GM21360 (cell line): ENCODE measurements at regions not wholly inside any gene's neighbourhood (a gene's known extent, or its start where the extent isn't known, plus 50 kb on each side); places are given as distances from the start of the nearest gene placed in this dataset.

ENCODE experiments used
- ATAC-seq: cut with Tn5 transposase; IDR thresholded peaks from one replicate; pipeline ENCODE4 v1.9.1; 2021; ENCODE audit warnings: mild to moderate bottlenecking, moderate library complexity; ENCODE audit not compliant: unreplicated experiment

GRCh38 chr5:174159327-174160114, 114.0 kb downstream of the NSG2 start:
- ATAC-seq = no peak

- no peak for ATAC-seq
Measured at GRCh38 chr5:174165406-174165805, 119.9 kb downstream of the NSG2 start.

- ATAC-seq = no peak
Measured at GRCh38 chr5:174166231-174167079, 120.9 kb downstream of the NSG2 start.

- no peak for ATAC-seq
Measured at GRCh38 chr5:174167080-174167910, 121.8 kb downstream of the NSG2 start.

GRCh38 chr5:174172152-174172551, 126.6 kb downstream of the NSG2 start:
- no peak for ATAC-seq

GRCh38 chr5:174172566-174172965, 127.1 kb downstream of the NSG2 start:
- no peak for ATAC-seq

GRCh38 chr5:174173766-174174165, 128.3 kb downstream of the NSG2 start:
- no peak for ATAC-seq

GRCh38 chr5:174175716-174176268, 130.3 kb downstream of the NSG2 start:
- no peak for ATAC-seq

GRCh38 chr5:174176511-174176910, 131.0 kb downstream of the NSG2 start:
- ATAC-seq = no peak

- ATAC-seq = no peak
Measured at GRCh38 chr5:174177531-174177930, 132.0 kb downstream of the NSG2 start.

GRCh38 chr5:174177976-174178605, 132.6 kb downstream of the NSG2 start:
- no peak for ATAC-seq

- no peak for ATAC-seq
Measured at GRCh38 chr5:174180639-174181038, 135.1 kb downstream of the NSG2 start.

- no peak for ATAC-seq
Measured at GRCh38 chr5:174182111-174182510, 136.6 kb downstream of the NSG2 start.

- no peak for ATAC-seq
Measured at GRCh38 chr5:174183701-174184100, 138.2 kb downstream of the NSG2 start.

GRCh38 chr5:174185506-174185905, 140.0 kb downstream of the NSG2 start:
- no peak for ATAC-seq

- ATAC-seq = no peak
Measured at GRCh38 chr5:174186096-174186695, 140.7 kb downstream of the NSG2 start.

GRCh38 chr5:174187001-174187400, 141.5 kb downstream of the NSG2 start:
- ATAC-seq = no peak

- no peak for ATAC-seq
Measured at GRCh38 chr5:174187481-174187880, 142.0 kb downstream of the NSG2 start.

GRCh38 chr5:174188295-174188694, 142.8 kb downstream of the NSG2 start:
- ATAC-seq = no peak
